PC-9 (cell line): ENCODE measurements at regions not wholly inside any gene's neighbourhood (a gene's known extent, or its start where the extent isn't known, plus 50 kb on each side); places are given as distances from the start of the nearest gene placed in this dataset.

Source experiments
- EZH2 ChIP-seq: fragments of 200-600 bp; sonication (generic); IDR thresholded peaks from 2 replicates; pipeline ENCODE4 v1.8.0; 2017; ENCODE audit warnings: antibody characterized with exemption, low read depth
- TF ChIP-seq, protein P1 (sequence below): fragments of 200-600 bp; sonication (generic); conservative IDR thresholded peaks from 2 replicates; pipeline ENCODE4 v1.6.1; 2017; ENCODE audit warnings: mixed run types, antibody characterized with exemption, mild to moderate bottlenecking, moderate library complexity

DNA sequence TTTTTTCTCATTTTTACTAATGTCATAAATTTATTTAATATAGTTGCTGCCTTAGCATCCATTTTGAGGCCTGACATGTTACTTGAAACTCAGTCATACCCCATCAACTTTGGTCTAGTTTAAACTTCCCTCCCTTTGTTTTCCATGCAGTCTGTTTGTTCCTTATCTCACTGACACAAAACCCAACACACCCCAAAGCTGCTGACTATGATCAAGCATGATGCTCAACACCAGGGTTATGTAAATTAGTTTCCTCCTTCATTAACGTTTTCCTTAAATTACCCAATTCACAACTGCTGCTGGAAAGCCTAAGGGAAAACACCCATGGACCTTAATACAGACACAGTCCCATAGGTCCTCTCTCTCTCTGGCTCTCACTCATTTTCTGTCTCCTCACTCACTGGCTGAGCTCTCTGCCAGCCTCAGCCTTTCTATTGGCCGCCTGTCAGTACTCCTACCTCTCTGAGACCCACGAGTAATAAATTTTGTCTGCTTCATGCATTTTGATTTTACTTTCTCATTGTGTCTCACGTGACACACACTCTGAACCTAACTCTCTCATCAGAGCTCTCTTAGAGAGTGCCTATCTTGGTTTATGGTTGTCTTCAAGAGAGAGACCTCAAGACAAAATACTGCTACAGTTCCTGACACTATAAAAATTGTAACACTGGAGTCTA, 904.5 kb downstream of the C6orf118 start:
- TF ChIP-seq, protein P1, sequence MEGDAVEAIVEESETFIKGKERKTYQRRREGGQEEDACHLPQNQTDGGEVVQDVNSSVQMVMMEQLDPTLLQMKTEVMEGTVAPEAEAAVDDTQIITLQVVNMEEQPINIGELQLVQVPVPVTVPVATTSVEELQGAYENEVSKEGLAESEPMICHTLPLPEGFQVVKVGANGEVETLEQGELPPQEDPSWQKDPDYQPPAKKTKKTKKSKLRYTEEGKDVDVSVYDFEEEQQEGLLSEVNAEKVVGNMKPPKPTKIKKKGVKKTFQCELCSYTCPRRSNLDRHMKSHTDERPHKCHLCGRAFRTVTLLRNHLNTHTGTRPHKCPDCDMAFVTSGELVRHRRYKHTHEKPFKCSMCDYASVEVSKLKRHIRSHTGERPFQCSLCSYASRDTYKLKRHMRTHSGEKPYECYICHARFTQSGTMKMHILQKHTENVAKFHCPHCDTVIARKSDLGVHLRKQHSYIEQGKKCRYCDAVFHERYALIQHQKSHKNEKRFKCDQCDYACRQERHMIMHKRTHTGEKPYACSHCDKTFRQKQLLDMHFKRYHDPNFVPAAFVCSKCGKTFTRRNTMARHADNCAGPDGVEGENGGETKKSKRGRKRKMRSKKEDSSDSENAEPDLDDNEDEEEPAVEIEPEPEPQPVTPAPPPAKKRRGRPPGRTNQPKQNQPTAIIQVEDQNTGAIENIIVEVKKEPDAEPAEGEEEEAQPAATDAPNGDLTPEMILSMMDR, result no peak
- no peak for TF ChIP-seq EZH2
